Naive thymus-derived CD8-positive, alpha-beta T cell (primary cell): ENCODE measurements at regions not wholly inside any gene's neighbourhood (a gene's known extent, or its start where the extent isn't known, plus 50 kb on each side); places are given as distances from the start of the nearest gene placed in this dataset.
"Not testable (repeated sequence)": the region's sequence is repeated elsewhere in the genome, so short reads cannot be mapped to it uniquely, and the experiment has no call there.

Source experiments
- ATAC-seq, 2 donors: fragments of 150-1000 bp; cut with Tn5 transposase in 1 of 2; sonication (Bioruptor Pico), chemical (Tn5 transposase) in 1 of 2; 1 replicate in 1 of 2; 2 replicates in 1 of 2; pipeline ENCODE4 v1.10.0; 2021; ENCODE audit warnings: mild to moderate bottlenecking in 2 of 2, moderate library complexity in 2 of 2
- POLR2A ChIA-PET: fragments of 350-600 bp; sonication (Branson Sonifier 250); formaldehyde crosslinking; loops from one replicate; lab custom pipeline; 2021; ENCODE audit warnings: antibody characterized with exemption; lab: Charles Lee
- DNase-seq, 10 donors: peaks; one replicate each; pipeline versions ENCODE4 v3.0.0 to v3.0.0-alpha.2; 2020 to 2022
- H3K27ac Mint-ChIP-seq, 10 donors: one replicate each; pipeline ENCODE4 v1.8.0; 2020 to 2022; ENCODE audit warnings: mild to moderate bottlenecking in 10 of 10, mixed read lengths in 10 of 10, moderate library complexity in 4 of 10, inconsistent platforms in 1 of 10
- H3K27me3 Mint-ChIP-seq, 5 donors: one replicate each; pipeline ENCODE4 v1.8.0; 2021 to 2022; ENCODE audit warnings: mixed read lengths in 5 of 5
- H3K36me3 Mint-ChIP-seq, 3 donors: one replicate each; pipeline ENCODE4 v1.8.0; 2020 to 2022; ENCODE audit warnings: mixed read lengths in 3 of 3, mild to moderate bottlenecking in 2 of 3, inconsistent platforms in 1 of 3
- H3K4me1 Mint-ChIP-seq, 4 donors: one replicate each; pipeline ENCODE4 v1.8.0; 2021 to 2022; ENCODE audit warnings: mixed read lengths in 4 of 4
- H3K4me3 Mint-ChIP-seq, 10 donors: one replicate each; pipeline ENCODE4 v1.8.0; 2020 to 2022; ENCODE audit warnings: mild to moderate bottlenecking in 10 of 10, mixed read lengths in 10 of 10, moderate library complexity in 6 of 10, inconsistent platforms in 1 of 10
- H3K9me3 Mint-ChIP-seq, 9 donors: one replicate each; pipeline ENCODE4 v1.8.0; 2020 to 2022; ENCODE audit warnings: mixed read lengths in 9 of 9, mild to moderate bottlenecking in 3 of 9, inconsistent platforms in 1 of 9, moderate library complexity in 1 of 9

- no peaks in the 10 kb centered on the region for H3K36me3 Mint-ChIP-seq
Measured at GRCh38 chr3:191592105-191592504, 131.1 kb downstream of the PYDC2 start.

GRCh38 chr3:191593486-191593885 is 132.5 kb downstream of the PYDC2 start:
- H3K4me1 Mint-ChIP-seq = no peaks in the 10 kb centered on the region
- H3K4me3 Mint-ChIP-seq = no peak overlapping the region
- peaks cover 0 to 11% (median 1%) of the 10 kb centered on the region in 9 donors for H3K9me3 Mint-ChIP-seq
- H3K36me3 Mint-ChIP-seq = no peaks in the 10 kb centered on the region
- DNase-seq = no peak
- ATAC-seq = no peak
- no peaks in the 10 kb centered on the region for H3K27me3 Mint-ChIP-seq
- POLR2A ChIA-PET = no interaction called here
- H3K27ac Mint-ChIP-seq = no peak overlapping the region

More at GRCh38 chr3:191592105-191592504, 131.1 kb downstream of the PYDC2 start:
- Mint-ChIP-seq H3K4me3 (no peak overlapping the region), H3K27me3 (no peaks in the 10 kb centered on the region), H3K4me1 (no peaks in the 10 kb centered on the region), H3K9me3 (peaks cover 0 to 11% (median 1%) of the 10 kb centered on the region in 9 donors), H3K27ac (no peak overlapping the region)
- no peak for ATAC-seq
- no peak for DNase-seq
- POLR2A ChIA-PET = no interaction called here

- H3K9me3 Mint-ChIP-seq = peaks cover 0 to 16% (median 10%) of the 10 kb centered on the region in 9 donors
- not testable (repeated sequence) for H3K4me3 Mint-ChIP-seq, H3K27ac Mint-ChIP-seq, ATAC-seq, DNase-seq, H3K27me3 Mint-ChIP-seq, H3K4me1 Mint-ChIP-seq, H3K36me3 Mint-ChIP-seq
- POLR2A ChIA-PET = interaction anchor here (0.6 kb wide), 1 partner anchor 525 kb away, joined by 9 read pairs; no protein-coding TSS in a partner anchor
Measured at GRCh38 chr3:191615511-191615910, 154.5 kb downstream of the PYDC2 start.

- POLR2A ChIA-PET = no interaction called here
- H3K9me3 Mint-ChIP-seq = peaks cover 0 to 10% (median 0%) of the 10 kb centered on the region in 9 donors
- no peaks in the 10 kb centered on the region for H3K36me3 Mint-ChIP-seq
- no peak overlapping the region for H3K4me3 Mint-ChIP-seq
- ATAC-seq (no peak), DNase-seq (no peak)
- H3K4me1 Mint-ChIP-seq = no peaks in the 10 kb centered on the region
- no peaks in the 10 kb centered on the region for H3K27me3 Mint-ChIP-seq
- H3K27ac Mint-ChIP-seq = no peak overlapping the region
Measured at GRCh38 chr3:191624299-191624698, 163.3 kb downstream of the PYDC2 start.

- POLR2A ChIA-PET = no interaction called here
- Mint-ChIP-seq H3K4me1 (no peaks in the 10 kb centered on the region), H3K27ac (no peak overlapping the region), H3K9me3 (peaks cover 0 to 10% (median 0%) of the 10 kb centered on the region in 9 donors), H3K36me3 (no peaks in the 10 kb centered on the region), H3K4me3 (no peak overlapping the region), H3K27me3 (no peaks in the 10 kb centered on the region)
- DNase-seq (no peak), ATAC-seq (no peak)
Measured at GRCh38 chr3:191627064-191627463, 166.1 kb downstream of the PYDC2 start.

- Mint-ChIP-seq H3K27ac (no peak overlapping the region), H3K36me3 (no peaks in the 10 kb centered on the region), H3K27me3 (no peaks in the 10 kb centered on the region), H3K4me1 (no peaks in the 10 kb centered on the region), H3K4me3 (no peak overlapping the region), H3K9me3 (peaks cover 0 to 10% (median 0%) of the 10 kb centered on the region in 9 donors)
- DNase-seq (no peak), ATAC-seq (no peak)
- POLR2A ChIA-PET = no interaction called here
Measured at GRCh38 chr3:191628571-191628970, 167.6 kb downstream of the PYDC2 start.

- Mint-ChIP-seq H3K9me3 (peaks cover 0 to 4% (median 2%) of the 10 kb centered on the region in 9 donors), H3K4me3 (no peak overlapping the region), H3K4me1 (no peaks in the 10 kb centered on the region), H3K27ac (no peak overlapping the region), H3K36me3 (no peaks in the 10 kb centered on the region), H3K27me3 (no peaks in the 10 kb centered on the region)
- ATAC-seq (no peak), DNase-seq (no peak)
- POLR2A ChIA-PET = no interaction called here
Measured at GRCh38 chr3:191631496-191631895, 170.5 kb downstream of the PYDC2 start.

- POLR2A ChIA-PET = interaction anchor here (0.6 kb wide), 1 partner anchor 9 kb away, joined by 3 read pairs; no protein-coding TSS in a partner anchor
- no peaks in the 10 kb centered on the region for H3K27me3 Mint-ChIP-seq
Measured at GRCh38 chr3:191634902-191635301, 173.9 kb downstream of the PYDC2 start.

GRCh38 chr3:191637611-191638010 is 176.6 kb downstream of the PYDC2 start:
- peaks cover 0 to 9% (median 2%) of the 10 kb centered on the region in 9 donors for H3K9me3 Mint-ChIP-seq
- no peaks in the 10 kb centered on the region for H3K4me1 Mint-ChIP-seq
- H3K27ac Mint-ChIP-seq = no peak overlapping the region
- ATAC-seq = no peak
- POLR2A ChIA-PET = no interaction called here
- H3K36me3 Mint-ChIP-seq = peaks cover 0 to 5% (median 0%) of the 10 kb centered on the region in 3 donors
- H3K4me3 Mint-ChIP-seq = no peak overlapping the region
- no peaks in the 10 kb centered on the region for H3K27me3 Mint-ChIP-seq
- DNase-seq = no peak

More at GRCh38 chr3:191634902-191635301, 173.9 kb downstream of the PYDC2 start:
- DNase-seq (no peak), ATAC-seq (no peak)
- no peak overlapping the region for H3K4me3 Mint-ChIP-seq
- peaks cover 0 to 1% (median 0%) of the 10 kb centered on the region in 3 donors for H3K36me3 Mint-ChIP-seq
- peaks cover 0 to 9% (median 5%) of the 10 kb centered on the region in 9 donors for H3K9me3 Mint-ChIP-seq
- no peak overlapping the region for H3K27ac Mint-ChIP-seq
- no peaks in the 10 kb centered on the region for H3K4me1 Mint-ChIP-seq

GRCh38 chr3:191641789-191642188 is 180.8 kb downstream of the PYDC2 start:
- Mint-ChIP-seq H3K27ac (no peak overlapping the region), H3K9me3 (peaks cover 6 to 43% (median 13%) of the 10 kb centered on the region in 9 donors), H3K27me3 (no peaks in the 10 kb centered on the region), H3K4me3 (no peak overlapping the region), H3K36me3 (peaks cover 0 to 5% (median 0%) of the 10 kb centered on the region in 3 donors), H3K4me1 (no peaks in the 10 kb centered on the region)
- ATAC-seq = no peak
- DNase-seq = no peak
- POLR2A ChIA-PET = no interaction called here

- no peak overlapping the region for H3K4me3 Mint-ChIP-seq
- POLR2A ChIA-PET = interaction anchor here (0.7 kb wide), 1 partner anchor 9 kb away, joined by 3 read pairs; no protein-coding TSS in a partner anchor
- no peaks in the 10 kb centered on the region for H3K27me3 Mint-ChIP-seq
- peaks cover 6 to 56% (median 13%) of the 10 kb centered on the region in 9 donors for H3K9me3 Mint-ChIP-seq
- no peak for ATAC-seq
- H3K36me3 Mint-ChIP-seq = peaks cover 0 to 5% (median 0%) of the 10 kb centered on the region in 3 donors
- no peak overlapping the region for H3K27ac Mint-ChIP-seq
- DNase-seq = no peak
- no peaks in the 10 kb centered on the region for H3K4me1 Mint-ChIP-seq
Measured at GRCh38 chr3:191644291-191644690, 183.3 kb downstream of the PYDC2 start.

GRCh38 chr3:191646242-191646641 is 185.3 kb downstream of the PYDC2 start:
- H3K36me3 Mint-ChIP-seq = no peaks in the 10 kb centered on the region
- H3K9me3 Mint-ChIP-seq = peaks cover 8 to 69% (median 18%) of the 10 kb centered on the region in 9 donors
- POLR2A ChIA-PET = no interaction called here
- H3K4me1 Mint-ChIP-seq = no peaks in the 10 kb centered on the region
- no peak overlapping the region for H3K27ac Mint-ChIP-seq
- no peak overlapping the region for H3K4me3 Mint-ChIP-seq
- no peak for DNase-seq
- ATAC-seq = no peak
- no peaks in the 10 kb centered on the region for H3K27me3 Mint-ChIP-seq

- H3K36me3 Mint-ChIP-seq = no peaks in the 10 kb centered on the region
- no peak overlapping the region for H3K4me3 Mint-ChIP-seq
- DNase-seq (no peak), ATAC-seq (no peak)
- H3K4me1 Mint-ChIP-seq = no peaks in the 10 kb centered on the region
- H3K27me3 Mint-ChIP-seq = no peaks in the 10 kb centered on the region
- H3K27ac Mint-ChIP-seq = no peak overlapping the region
- POLR2A ChIA-PET = no interaction called here
- H3K9me3 Mint-ChIP-seq = peaks cover 8 to 69% (median 22%) of the 10 kb centered on the region in 9 donors
Measured at GRCh38 chr3:191648787-191649186, 187.8 kb downstream of the PYDC2 start.

GRCh38 chr3:191649626-191650025 is 188.7 kb downstream of the PYDC2 start:
- no peak for ATAC-seq
- Mint-ChIP-seq H3K27ac (no peak overlapping the region), H3K4me3 (no peak overlapping the region), H3K9me3 (peaks cover 7 to 61% (median 21%) of the 10 kb centered on the region in 9 donors), H3K4me1 (no peaks in the 10 kb centered on the region), H3K36me3 (no peaks in the 10 kb centered on the region), H3K27me3 (no peaks in the 10 kb centered on the region)
- POLR2A ChIA-PET = no interaction called here
- DNase-seq = no peak
